ENCODE measurements at regions not wholly inside any gene's neighbourhood (a gene's known extent, or its start where the extent isn't known, plus 50 kb on each side); places are given as distances from the start of the nearest gene placed in this dataset.

GRCh38 chr15:67945131-67945530 is 105.3 kb upstream of the RNU6-1 start:
- Histone ChIP-seq H3K79me2 (ENCODE audit: insufficient read depth, low read length) (no peaks in the 10 kb centered on the region), H3K9me3 (replicated peaks in 1 of 2; ENCODE audit: control insufficient read depth in 1 of 2, insufficient read depth in 1 of 2, low read length in 2 of 2) (no peaks in the 10 kb centered on the region), H4K20me1 (ENCODE audit: insufficient read depth, low read length) (no peaks in the 10 kb centered on the region), H2AFZ (ENCODE audit: insufficient read depth, low read depth, low read length, poor library complexity, severe bottlenecking) (no peak overlapping the region), H3K27ac (ENCODE audit: low read depth in 1 of 2, low read length in 2 of 2) (no peak overlapping the region), H3K4me2 (replicated peaks; ENCODE audit: extremely low read depth, low read length, poor library complexity, severe bottlenecking) (no peak overlapping the region), H3K27me3 (ENCODE audit: control insufficient read depth in 2 of 2, insufficient read depth in 2 of 2, low read length in 2 of 2) (no peaks in the 10 kb centered on the region), H3K36me3 (replicated peaks in 1 of 2; ENCODE audit: control insufficient read depth in 1 of 2, insufficient read depth in 2 of 2, low read length in 2 of 2) (no peaks in the 10 kb centered on the region), H3K4me1 (ENCODE audit: control insufficient read depth in 1 of 2, insufficient read depth in 2 of 2, low read length in 2 of 2) (no peaks in the 10 kb centered on the region), H3K9ac (ENCODE audit: insufficient read depth, low read length, poor library complexity, severe bottlenecking) (no peak overlapping the region), H3K4me3 (replicated peaks in 1 of 3; ENCODE audit: low read depth in 2 of 3, low read length in 3 of 3) (no peak overlapping the region)
- 90% methylated on average over 1 of the region's 2 CpGs for WGBS (ENCODE audit: insufficient coverage)
- Mint-ChIP-seq H3K36me3 (no peaks in the 10 kb centered on the region), H3K4me3 (no peak overlapping the region), H3K27me3 (ENCODE audit: low read depth in 3 of 3) (peaks cover 0 to 5% (median 2%) of the 10 kb centered on the region in 3 donors), H3K4me1 (peaks cover 5% of the 10 kb centered on the region), H3K27ac (no peak overlapping the region), H3K9me3 (peaks cover 0 to 4% (median 0%) of the 10 kb centered on the region in 7 donors)
- no peak for DNase-seq
- intact Hi-C loops (cut with micrococcal nuclease) = loop anchor here in 1 of 2 donors (10.0 kb wide), 1 partner anchor 60 kb away; no protein-coding TSS in a partner anchor
- no peak for TF ChIP-seq CTCF (IDR thresholded peaks at IDR 0.05)

- Mint-ChIP-seq H3K4me3 (no peak overlapping the region), H3K27ac (no peak overlapping the region)
Observed at GRCh38 chr15:67945951-67946700, 106.3 kb upstream of the RNU6-1 start.

More at GRCh38 chr15:67945951-67946700, 106.3 kb upstream of the RNU6-1 start:
- Histone ChIP-seq H3K27ac (ENCODE audit: low read depth in 1 of 2, low read length in 2 of 2) (no peak overlapping the region), H4K20me1 (ENCODE audit: insufficient read depth, low read length) (no peaks in the 10 kb centered on the region), H3K36me3 (replicated peaks in 1 of 2; ENCODE audit: control insufficient read depth in 1 of 2, insufficient read depth in 2 of 2, low read length in 2 of 2) (no peaks in the 10 kb centered on the region), H2AFZ (ENCODE audit: insufficient read depth, low read depth, low read length, poor library complexity, severe bottlenecking) (no peak overlapping the region), H3K9me3 (replicated peaks in 1 of 2; ENCODE audit: control insufficient read depth in 1 of 2, insufficient read depth in 1 of 2, low read length in 2 of 2) (no peaks in the 10 kb centered on the region), H3K9ac (ENCODE audit: insufficient read depth, low read length, poor library complexity, severe bottlenecking) (no peak overlapping the region), H3K4me3 (replicated peaks in 1 of 3; ENCODE audit: low read depth in 2 of 3, low read length in 3 of 3) (no peak overlapping the region), H3K79me2 (ENCODE audit: insufficient read depth, low read length) (no peaks in the 10 kb centered on the region), H3K4me2 (replicated peaks; ENCODE audit: extremely low read depth, low read length, poor library complexity, severe bottlenecking) (no peak overlapping the region), H3K27me3 (ENCODE audit: control insufficient read depth in 2 of 2, insufficient read depth in 2 of 2, low read length in 2 of 2) (no peaks in the 10 kb centered on the region), H3K4me1 (ENCODE audit: control insufficient read depth in 1 of 2, insufficient read depth in 2 of 2, low read length in 2 of 2) (no peaks in the 10 kb centered on the region)
- intact Hi-C loops (cut with micrococcal nuclease) = loop anchor here in 1 of 2 donors (10.0 kb wide), 1 partner anchor 61 kb away; no protein-coding TSS in a partner anchor
- DNase-seq = no peak
- Mint-ChIP-seq H3K4me1 (peaks cover 5% of the 10 kb centered on the region), H3K27me3 (ENCODE audit: low read depth in 3 of 3) (peaks cover 0 to 5% (median 0%) of the 10 kb centered on the region in 3 donors), H3K9me3 (peaks cover 0 to 4% (median 0%) of the 10 kb centered on the region in 7 donors), H3K36me3 (no peaks in the 10 kb centered on the region)
- no peak for TF ChIP-seq CTCF (IDR thresholded peaks at IDR 0.05)
- 94% methylated on average over 4 of the region's 6 CpGs for WGBS (ENCODE audit: insufficient coverage)
